SK-N-SH (cell line): ENCODE measurements at regions not wholly inside any gene's neighbourhood (a gene's known extent, or its start where the extent isn't known, plus 50 kb on each side); places are given as distances from the start of the nearest gene placed in this dataset.
A peak's percentile ranks its signal among the peaks of the same experiment; 100 is the strongest.

ENCODE experiments used
- CTCF ChIA-PET: fragments of 300-600, 350-600 bp; formaldehyde crosslinking; extraction: SDS; loops from one replicate; lab custom pipeline; 2021; lab: Yijun Ruan, JAX
- POLR2A ChIA-PET: fragments of 350-600 bp; sonication (Branson Sonifier 250); formaldehyde crosslinking; extraction: SDS; loops from one replicate; lab custom pipeline; 2020; ENCODE audit warnings: antibody characterized with exemption, inconsistent platforms; lab: Yijun Ruan, JAX
- DNase-seq: peaks from one replicate; pipeline ENCODE4 v3.0.0; 2012
- H2AFZ ChIP-seq: fragments of 200-600 bp; sonication (generic); 2 replicates; pipeline ENCODE4 v1.8.1; 2016; ENCODE audit warnings: antibody characterized with exemption, mild to moderate bottlenecking, low read depth
- H3F3A ChIP-seq: fragments of 200-600 bp; sonication (generic); replicated peaks from 2 replicates; pipeline ENCODE3; 2016; ENCODE audit warnings: antibody characterized with exemption, mild to moderate bottlenecking; ENCODE audit not compliant: insufficient read depth
- H3K27ac ChIP-seq, 2 experiments: fragments of 200-500 bp in 1 of 2; fragments of 200-600 bp in 1 of 2; sonication (Bioruptor generic) in 1 of 2; sonication (generic), shearing (Covaris generic) in 1 of 2; 2 replicates each; pipeline versions ENCODE4 v1.5.1 to v1.6.1; 2014 to 2016; ENCODE audit warnings: low read depth in 2 of 2, inconsistent platforms in 1 of 2, low read length in 1 of 2, mild to moderate bottlenecking in 1 of 2, mixed read lengths in 1 of 2
- H3K27me3 ChIP-seq: fragments of 200-600 bp; sonication (generic), shearing (Covaris generic); 2 replicates; pipeline ENCODE4 v1.6.1; 2016; ENCODE audit warnings: mixed run types; ENCODE audit not compliant: insufficient read depth
- H3K36me3 ChIP-seq, 2 experiments: fragments of 200-500 bp in 1 of 2; fragments of 200-600 bp in 1 of 2; sonication (Bioruptor generic) in 1 of 2; sonication (generic) in 1 of 2; replicated peaks in 1 of 2; 2 replicates each; pipeline versions ENCODE3 to v1.5.1; 2014 to 2016; ENCODE audit warnings: low read length in 1 of 2, mild to moderate bottlenecking in 1 of 2; ENCODE audit not compliant: insufficient read depth in 2 of 2, control insufficient read depth in 1 of 2
- H3K4me1 ChIP-seq, 2 experiments: fragments of 200-500 bp in 1 of 2; fragments of 200-600 bp in 1 of 2; sonication (Bioruptor generic) in 1 of 2; sonication (generic), shearing (Covaris generic) in 1 of 2; 2 replicates each; pipeline versions ENCODE4 v1.5.1 to v1.6.1; 2014 to 2016; ENCODE audit warnings: low read depth in 1 of 2, low read length in 1 of 2, mixed run types in 1 of 2; ENCODE audit not compliant: insufficient read depth in 2 of 2, control insufficient read depth in 1 of 2
- H3K4me2 ChIP-seq: fragments of 200-600 bp; sonication (generic), shearing (Covaris generic); 2 replicates; pipeline ENCODE4 v1.6.1; 2017; ENCODE audit warnings: mixed run types
- H3K4me3 ChIP-seq, 2 experiments: fragments of 200-500 bp in 1 of 2; fragments of 200-600 bp in 1 of 2; sonication (Bioruptor generic) in 1 of 2; sonication (generic), shearing (Covaris generic) in 1 of 2; 2 replicates each; pipeline versions ENCODE4 v1.5.1 to v1.8.1; 2014 to 2016; ENCODE audit warnings: low read depth in 2 of 2, inconsistent platforms in 1 of 2, low read length in 1 of 2, mild to moderate bottlenecking in 1 of 2, mixed read lengths in 1 of 2, moderate library complexity in 1 of 2
- H3K79me2 ChIP-seq: fragments of 200-600 bp; sonication (generic); 2 replicates; pipeline ENCODE4 v1.8.1; 2017; ENCODE audit warnings: mild to moderate bottlenecking; ENCODE audit not compliant: insufficient read depth
- H3K9ac ChIP-seq: fragments of 200-600 bp; sonication (generic); 2 replicates; pipeline ENCODE4 v1.6.1; 2017; ENCODE audit warnings: mixed run types
- H3K9me2 ChIP-seq: fragments of 200-600 bp; sonication (generic); 2 replicates; pipeline ENCODE4 v1.6.1; 2017; ENCODE audit warnings: mixed run types
- H3K9me3 ChIP-seq: fragments of 200-600 bp; sonication (generic); 2 replicates; pipeline ENCODE4 v1.6.1; 2017; ENCODE audit warnings: mixed run types, mild to moderate bottlenecking, moderate library complexity
- H4K20me1 ChIP-seq: fragments of 200-600 bp; sonication (generic); 2 replicates; pipeline ENCODE4 v1.6.1; 2017; ENCODE audit warnings: mild to moderate bottlenecking, mixed run types; ENCODE audit not compliant: insufficient read depth
- ELF1 ChIP-seq: IDR thresholded peaks from 2 replicates; pipeline ENCODE4 v1.4.0; 2012
- EP300 ChIP-seq, 2 experiments: IDR thresholded peaks; 2 replicates each; pipeline versions ENCODE4 v1.4.0 to v1.6.1; 2012; ENCODE audit warnings: borderline replicate concordance in 1 of 2, low read depth in 1 of 2, low read length in 1 of 2
- GATA2 ChIP-seq: sonication (generic); formaldehyde crosslinking; IDR thresholded peaks from 2 replicates; pipeline ENCODE4 v1.5.0; 2020; ENCODE audit warnings: mild to moderate bottlenecking, missing genetic modification reagents
- MEF2A ChIP-seq: IDR thresholded peaks from 2 replicates; pipeline ENCODE4 v1.4.0; 2012; ENCODE audit warnings: low read depth, borderline replicate concordance
- MXI1 ChIP-seq: IDR thresholded peaks from 2 replicates; pipeline ENCODE4 v1.6.1; 2012; ENCODE audit warnings: mild to moderate bottlenecking, low read depth, low read length, improper control_type of control experiment
- NFIC ChIP-seq: IDR thresholded peaks from 2 replicates; pipeline ENCODE4 v1.4.0; 2012; ENCODE audit warnings: borderline replicate concordance
- NRF1 ChIP-seq: IDR thresholded peaks from 2 replicates; pipeline ENCODE4 v1.6.1; 2012; ENCODE audit warnings: low read depth, mild to moderate bottlenecking, low read length
- RFX5 ChIP-seq: IDR thresholded peaks from 2 replicates; pipeline ENCODE4 v1.6.1; 2012; ENCODE audit warnings: mild to moderate bottlenecking, improper control_type of control experiment, low read length
- SMC3 ChIP-seq: IDR thresholded peaks from 2 replicates; pipeline ENCODE4 v1.6.1; 2012; ENCODE audit warnings: low read depth, low read length, improper control_type of control experiment
- TAF1 ChIP-seq: IDR thresholded peaks from 2 replicates; pipeline ENCODE4 v1.6.1; 2012; ENCODE audit warnings: low read depth, mild to moderate bottlenecking, low read length, moderate library complexity, borderline replicate concordance
- TEAD4 ChIP-seq: IDR thresholded peaks from 2 replicates; pipeline ENCODE4 v1.4.0; 2012; ENCODE audit warnings: mild to moderate bottlenecking, borderline replicate concordance; ENCODE audit not compliant: insufficient read depth
- USF2 ChIP-seq: fragments of 150-350 bp; IDR thresholded peaks from 2 replicates; pipeline ENCODE4 v1.6.1; 2017; ENCODE audit warnings: antibody characterized with exemption, low read length, low read depth, borderline replicate concordance
- YY1 ChIP-seq: IDR thresholded peaks from 2 replicates; pipeline ENCODE4 v1.4.0; 2012; ENCODE audit warnings: low read depth, mild to moderate bottlenecking
- WGBS: methylation state at CpG from one replicate; pipeline ENCODE4 v1.1.6; 2017; ENCODE audit warnings: low lambda C conversion rate; 5-methylcytosine and 5-hydroxymethylcytosine counted together

- TF ChIP-seq EP300 (IDR thresholded peaks at IDR 0.05; ENCODE audit: borderline replicate concordance in 1 of 2, low read depth in 1 of 2, low read length in 1 of 2) (no peak), TEAD4 (no peak), YY1 (no peak)
Observed at GRCh38 chr14:71181215-71182003, 274.1 kb downstream of the PCNX1 start (continued).

- Histone ChIP-seq H3K27me3 (no peaks in the 10 kb centered on the region), H3K9me2 (no peaks in the 10 kb centered on the region), H3K9ac (no peak overlapping the region), H3K4me3 (no peak overlapping the region), H4K20me1 (no peaks in the 10 kb centered on the region), H3K36me3 (no peaks in the 10 kb centered on the region), H2AFZ (no peak overlapping the region), H3K9me3 (no peaks in the 10 kb centered on the region), H3F3A (no peaks in the 10 kb centered on the region), H3K4me1 (peaks cover 0 to 9% of the 10 kb centered on the region in 2 experiments; a peak in 1 of 4 replicates), H3K79me2 (no peaks in the 10 kb centered on the region), H3K4me2 (no peak overlapping the region), H3K27ac (peak overlapping the region in 1 of 2 experiments; percentile 48; a peak in 2 of 4 replicates)
- peak; percentile 47 for DNase-seq
- ChIA-PET CTCF (interaction anchor here (1.3 to 1.6 kb wide), 2 partner anchors 569 to 671 kb away, joined by 3 read pairs; no protein-coding TSS in a partner anchor), POLR2A (no interaction called here)
- 52% methylated on average over 7 of the region's 7 CpGs for WGBS
- TF ChIP-seq USF2, result no peak
- no peak for TF ChIP-seq TAF1
- TF ChIP-seq TEAD4, result no peak
- 0 out of 2 replicates have a peak, but pooled peaks have one; percentile 10 for TF ChIP-seq GATA2 (CRISPR knock-in tag)
- TF ChIP-seq ELF1, result no peak
- no peak for TF ChIP-seq MXI1
Observed at GRCh38 chr14:71183876-71184689, 276.8 kb downstream of the PCNX1 start.

- Histone ChIP-seq H3F3A (no peaks in the 10 kb centered on the region), H3K36me3 (no peaks in the 10 kb centered on the region), H3K9me2 (no peaks in the 10 kb centered on the region), H3K4me2 (no peak overlapping the region), H3K27me3 (no peaks in the 10 kb centered on the region), H3K79me2 (no peaks in the 10 kb centered on the region), H4K20me1 (no peaks in the 10 kb centered on the region)
- DNase-seq, result no peak
- TF ChIP-seq RFX5 (no peak), NRF1 (no peak), SMC3 (no peak), NFIC (no peak), MEF2A (no peak)
- TF ChIP-seq, all 33 proteins: peak for 0
- peaks cover 0 to 9% of the 10 kb centered on the region in 2 experiments; a peak in 1 of 4 replicates for H3K4me1 ChIP-seq
- no peaks in the 10 kb centered on the region for H3K9me3 ChIP-seq
- H3K27ac ChIP-seq, result no peak overlapping the region
- ChIA-PET CTCF (interaction anchor here (1.3 kb wide), 1 partner anchor 567 kb away, joined by 3 read pairs; no protein-coding TSS in a partner anchor), POLR2A (no interaction called here)
- 94% methylated on average over 2 of the region's 2 CpGs for WGBS
- H2AFZ ChIP-seq, result no peak overlapping the region
- no peak overlapping the region for H3K9ac ChIP-seq
- no peak overlapping the region for H3K4me3 ChIP-seq
Observed at GRCh38 chr14:71185637-71186036, 278.4 kb downstream of the PCNX1 start.
